NCI-H2029 (cell line): ENCODE measurements at regions not wholly inside any gene's neighbourhood (a gene's known extent, or its start where the extent isn't known, plus 50 kb on each side); places are given as distances from the start of the nearest gene placed in this dataset.

Experiments used
- DNase-seq: peaks from one replicate; lab custom pipeline; 2025; lab: John Stamatoyannopoulos, UW

DNA sequence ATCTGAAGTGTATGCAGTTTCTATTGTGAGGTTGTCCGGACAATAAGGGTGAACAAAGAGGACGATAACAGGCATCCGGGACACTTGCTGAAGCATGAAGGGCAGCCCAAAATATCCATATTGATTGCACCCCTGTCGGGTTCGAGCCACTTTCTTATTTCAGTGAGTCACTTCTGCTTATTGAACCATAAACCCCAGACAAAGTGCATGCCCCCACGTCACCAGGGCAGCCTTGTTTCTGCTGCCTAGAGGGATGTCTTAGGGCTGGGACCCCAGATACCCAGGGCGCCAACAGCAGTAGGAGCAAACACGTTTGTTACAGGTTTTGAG is 175.3 kb upstream of the LYZL1 start:
- DNase-seq = no peak

GRCh38 chr10:29114141-29114540 is 174.7 kb upstream of the LYZL1 start:
- no peak for DNase-seq

GRCh38 chr10:29117781-29118180 is 171.1 kb upstream of the LYZL1 start:
- DNase-seq = no peak

DNA sequence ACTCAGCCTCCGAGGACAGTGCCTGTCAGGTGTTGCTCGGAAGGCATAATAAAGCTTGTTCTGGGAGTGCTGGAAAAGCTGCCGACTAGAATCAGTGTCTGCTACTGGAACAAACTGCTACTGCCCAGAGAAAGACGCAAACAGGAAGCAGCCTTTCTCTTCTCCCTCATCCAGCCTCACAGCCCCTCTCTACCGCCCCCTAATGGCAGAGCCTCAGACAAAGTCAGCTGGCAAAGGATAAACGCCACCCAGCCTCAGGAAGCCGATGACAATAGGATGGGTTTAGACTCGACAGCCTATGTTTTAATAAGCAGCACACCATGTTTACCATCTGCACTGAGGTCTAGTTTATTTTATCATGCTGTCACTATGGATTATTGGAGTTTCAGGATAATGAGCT is 169.5 kb upstream of the LYZL1 start:
- no peak for DNase-seq

DNA sequence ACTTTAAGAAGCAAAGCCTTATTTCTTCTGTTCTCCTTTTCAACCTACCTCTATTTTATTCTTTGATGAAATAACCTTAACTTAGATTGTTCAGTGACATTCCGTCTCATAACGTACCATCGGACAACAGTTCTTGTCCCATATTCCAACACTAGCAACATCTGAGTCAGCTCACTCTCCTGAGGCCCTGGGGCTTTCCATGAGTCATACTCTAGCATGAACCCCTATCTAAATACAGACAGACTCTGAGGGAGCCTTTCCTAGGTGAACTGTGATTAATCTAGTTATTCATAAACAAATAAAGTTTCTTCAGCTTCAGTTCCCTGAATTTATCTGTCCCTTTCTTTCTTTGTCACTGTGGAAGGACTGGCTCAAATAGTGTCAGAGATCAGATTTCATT is 168.7 kb upstream of the LYZL1 start:
- DNase-seq = no peak

GRCh38 chr10:29124864-29125263 is 164.0 kb upstream of the LYZL1 start:
- no peak for DNase-seq

- no peak for DNase-seq
These were observed 161.7 kb upstream of the LYZL1 start for GRCh38 chr10:29127037-29127700.

DNA sequence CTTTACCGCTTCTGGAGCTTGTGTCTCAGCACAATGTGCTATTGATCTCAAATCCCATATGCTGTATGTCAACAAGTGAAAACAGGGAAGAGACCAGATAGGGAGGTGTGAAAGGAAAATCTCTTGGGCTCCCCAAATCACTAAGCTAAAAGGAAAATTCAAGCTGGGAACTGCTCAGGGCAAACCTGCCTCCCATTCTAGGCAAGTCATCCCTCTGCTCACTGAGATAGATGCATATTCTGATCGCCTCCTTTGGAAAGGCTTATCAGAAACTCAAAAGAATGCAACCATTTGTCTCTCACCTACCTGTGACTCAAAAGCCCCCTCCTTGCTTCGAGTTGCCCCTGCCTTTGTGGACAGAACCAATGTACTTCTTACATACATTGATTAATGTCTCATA is 161.1 kb upstream of the LYZL1 start:
- no peak for DNase-seq

DNA sequence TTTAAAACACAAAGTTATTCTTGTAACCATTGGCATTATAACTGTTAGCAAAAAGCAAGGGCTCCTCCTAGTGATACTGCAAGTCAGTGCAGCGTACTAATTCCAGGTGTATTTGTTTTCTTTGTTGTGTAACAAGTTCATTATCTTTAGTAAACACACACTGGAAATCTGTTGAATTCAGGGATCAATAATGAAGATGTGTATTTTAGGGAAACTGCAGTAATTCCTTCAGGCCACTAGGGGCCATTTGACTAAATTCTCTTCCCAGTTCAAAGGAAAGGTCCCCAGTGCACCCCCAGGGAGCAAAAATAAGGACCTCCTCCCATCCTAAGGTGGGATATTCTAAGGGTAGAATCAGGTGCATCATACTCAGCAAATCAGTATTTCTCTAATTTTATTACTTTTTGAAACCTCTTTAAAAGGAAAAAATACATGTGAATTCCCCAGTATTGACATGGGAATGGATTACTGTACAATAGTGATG is 158.6 kb upstream of the LYZL1 start:
- DNase-seq = peak; percentile 11

- no peak for DNase-seq
These were observed 156.8 kb upstream of the LYZL1 start for GRCh38 chr10:29131952-29132547.

GRCh38 chr10:29132551-29133111 is 156.2 kb upstream of the LYZL1 start:
- DNase-seq = no peak

GRCh38 chr10:29135337-29135736 is 153.5 kb upstream of the LYZL1 start:
- no peak for DNase-seq

DNA sequence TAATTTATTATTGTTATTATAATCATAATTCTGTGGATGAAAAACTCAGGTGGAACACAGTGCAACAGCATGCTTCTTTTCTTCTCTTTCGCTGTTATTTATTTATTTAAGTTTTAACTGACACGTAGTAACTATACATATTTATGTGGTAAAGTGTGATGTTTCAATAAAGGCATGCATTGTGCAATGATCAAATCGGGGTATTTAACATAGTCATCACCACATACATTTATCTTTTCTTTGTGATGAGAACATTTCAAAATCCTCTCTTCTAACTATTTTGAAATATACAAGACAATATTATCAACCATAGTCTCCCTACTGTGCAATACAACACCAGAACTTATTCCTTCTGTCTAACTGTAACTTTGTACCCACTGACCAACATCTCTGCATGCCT is 152.5 kb upstream of the LYZL1 start:
- no peak for DNase-seq

GRCh38 chr10:29140151-29140550 is 148.7 kb upstream of the LYZL1 start:
- no peak for DNase-seq

GRCh38 chr10:29140991-29141390 is 147.9 kb upstream of the LYZL1 start:
- no peak for DNase-seq

DNA sequence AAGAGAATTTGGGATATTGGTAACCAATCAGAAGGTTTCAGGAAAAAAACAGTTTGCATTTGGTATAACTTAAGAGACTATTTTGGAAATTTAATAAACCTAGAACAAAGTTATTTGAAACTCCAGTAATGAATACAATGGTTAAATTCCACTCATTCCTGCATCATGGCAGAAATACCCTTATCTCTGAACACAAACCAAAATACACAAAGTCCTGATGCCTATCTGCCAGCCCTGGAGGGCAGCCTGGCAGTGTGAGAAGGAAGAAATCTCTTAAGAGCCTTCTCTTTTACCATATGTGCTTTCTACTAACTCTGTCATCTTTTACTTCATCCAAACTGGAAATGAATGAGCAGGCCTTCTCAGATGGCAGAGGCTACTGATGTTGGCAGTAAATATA is 147.1 kb upstream of the LYZL1 start:
- DNase-seq = no peak

- no peak for DNase-seq
These were observed 146.2 kb upstream of the LYZL1 start for GRCh38 chr10:29142516-29143314.

DNA sequence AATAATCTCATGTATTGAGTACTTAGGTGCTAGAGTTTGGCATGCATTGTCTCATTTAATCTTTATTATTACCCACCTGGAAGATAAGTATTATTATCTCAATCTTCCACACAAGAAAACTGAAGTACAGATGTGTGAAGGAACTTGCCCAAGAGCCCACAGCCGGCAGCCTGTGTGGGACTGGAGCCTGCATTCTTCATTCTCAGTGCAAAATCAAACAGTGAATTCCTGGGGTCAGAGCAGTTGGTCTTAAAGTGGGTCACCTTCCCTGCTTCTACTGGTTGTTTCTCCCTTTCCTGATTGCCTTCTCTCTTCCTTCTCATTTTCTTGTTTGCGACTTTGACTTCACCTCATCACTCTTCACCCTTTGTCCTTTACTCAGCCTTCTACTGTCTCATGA is 144.7 kb upstream of the LYZL1 start:
- no peak for DNase-seq

- DNase-seq = no peak
These were observed 142.4 kb upstream of the LYZL1 start for GRCh38 chr10:29146311-29147100.

- DNase-seq = no peak
These were observed 138.9 kb upstream of the LYZL1 start for GRCh38 chr10:29150010-29150409.

DNA sequence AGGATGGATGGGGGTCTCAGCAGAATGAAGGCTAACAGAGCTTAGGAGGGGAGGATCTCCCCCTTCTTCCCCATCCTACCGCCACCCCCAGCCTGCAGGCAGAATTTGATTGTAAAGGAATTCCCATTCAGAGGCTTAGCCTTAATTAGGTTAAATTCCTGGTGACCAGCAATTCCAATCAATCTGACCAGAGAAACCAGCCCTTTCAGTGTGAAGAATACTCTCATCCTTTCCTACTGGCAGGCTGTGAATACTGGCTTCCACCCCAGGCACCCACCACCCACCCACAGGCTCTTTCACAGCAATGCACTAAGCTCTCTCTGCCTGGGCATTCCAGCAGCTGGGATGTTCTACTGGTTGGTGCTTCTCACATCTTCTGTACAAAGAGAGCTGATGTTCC is 137.9 kb upstream of the LYZL1 start:
- no peak for DNase-seq

DNA sequence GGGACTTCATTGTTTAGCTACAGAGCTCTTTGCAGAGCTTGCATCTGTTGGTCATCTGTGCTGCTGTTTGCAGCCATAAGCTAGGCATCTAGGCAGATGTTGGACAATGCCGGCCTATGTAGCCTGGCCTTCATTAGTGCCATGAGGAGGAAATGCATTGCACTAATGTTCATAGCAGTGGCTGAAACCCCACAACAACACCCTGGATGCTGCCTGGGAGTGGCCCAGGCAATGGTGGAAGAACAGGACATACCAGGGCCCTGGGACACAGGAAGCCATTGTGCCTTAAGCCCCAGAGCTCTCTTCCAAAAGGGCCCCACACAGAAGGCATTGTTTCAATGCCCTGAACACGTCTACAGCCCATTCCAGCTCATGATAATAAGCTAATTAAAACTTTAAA is 131.5 kb upstream of the LYZL1 start:
- DNase-seq = no peak
